ENCODE measurements at regions not wholly inside any gene's neighbourhood (a gene's known extent, or its start where the extent isn't known, plus 50 kb on each side); places are given as distances from the start of the nearest gene placed in this dataset.

GRCh38 chr13:103941506-103942140, 875.4 kb upstream of the SLC10A2 start:
- peak in 1 of 2 donors; percentile 36 for DNase-seq (ENCODE audit: low read depth in 1 of 2, low spot score in 1 of 2)
- H3K9me3 ChIP-seq (ENCODE audit: low read depth), result no peaks in the 10 kb centered on the region
- no peaks in the 10 kb centered on the region for H3K27me3 ChIP-seq
- TF ChIP-seq CTCF (IDR thresholded peaks at IDR 0.05; ENCODE audit: low read depth, low read length), result no peak
- no peak overlapping the region for H3K4me3 ChIP-seq
- no peaks in the 10 kb centered on the region for H3K36me3 ChIP-seq
- no peak overlapping the region for H3K27ac ChIP-seq
- no peaks in the 10 kb centered on the region for H3K4me1 ChIP-seq (ENCODE audit: low read depth)

GRCh38 chr13:103935117-103935516, 868.9 kb upstream of the SLC10A2 start:
- H3K36me3 ChIP-seq, result no peaks in the 10 kb centered on the region
- TF ChIP-seq CTCF (IDR thresholded peaks at IDR 0.05; ENCODE audit: low read depth, low read length), result no peak
- H3K27ac ChIP-seq, result no peak overlapping the region
- DNase-seq (ENCODE audit: low read depth in 1 of 2, low spot score in 1 of 2), result no peak
- H3K9me3 ChIP-seq (ENCODE audit: low read depth), result no peaks in the 10 kb centered on the region
- H3K4me3 ChIP-seq, result no peak overlapping the region
- H3K4me1 ChIP-seq (ENCODE audit: low read depth), result no peaks in the 10 kb centered on the region
- no peaks in the 10 kb centered on the region for H3K27me3 ChIP-seq

- Histone ChIP-seq H3K36me3 (no peaks in the 10 kb centered on the region), H3K27ac (no peak overlapping the region), H3K4me3 (no peak overlapping the region), H3K27me3 (no peaks in the 10 kb centered on the region), H3K4me1 (ENCODE audit: low read depth) (no peaks in the 10 kb centered on the region), H3K9me3 (ENCODE audit: low read depth) (no peaks in the 10 kb centered on the region)
- no peak for DNase-seq (ENCODE audit: low read depth in 1 of 2, low spot score in 1 of 2)
- no peak for TF ChIP-seq CTCF (IDR thresholded peaks at IDR 0.05; ENCODE audit: low read depth, low read length)
Measured at GRCh38 chr13:103931885-103932284, 865.7 kb upstream of the SLC10A2 start.

GRCh38 chr13:103931331-103931845, 865.2 kb upstream of the SLC10A2 start:
- no peaks in the 10 kb centered on the region for H3K27me3 ChIP-seq
- no peak for TF ChIP-seq CTCF (IDR thresholded peaks at IDR 0.05; ENCODE audit: low read depth, low read length)
- H3K4me3 ChIP-seq, result no peak overlapping the region
- H3K36me3 ChIP-seq, result no peaks in the 10 kb centered on the region
- H3K27ac ChIP-seq, result no peak overlapping the region
- no peak for DNase-seq (ENCODE audit: low read depth in 1 of 2, low spot score in 1 of 2)
- H3K9me3 ChIP-seq (ENCODE audit: low read depth), result no peaks in the 10 kb centered on the region
- no peaks in the 10 kb centered on the region for H3K4me1 ChIP-seq (ENCODE audit: low read depth)

- no peaks in the 10 kb centered on the region for H3K9me3 ChIP-seq (ENCODE audit: low read depth)
- H3K36me3 ChIP-seq, result no peaks in the 10 kb centered on the region
- no peak overlapping the region for H3K4me3 ChIP-seq
- TF ChIP-seq CTCF (IDR thresholded peaks at IDR 0.05; ENCODE audit: low read depth, low read length), result no peak
- H3K27me3 ChIP-seq, result no peaks in the 10 kb centered on the region
- no peak for DNase-seq (ENCODE audit: low read depth in 1 of 2, low spot score in 1 of 2)
- H3K27ac ChIP-seq, result no peak overlapping the region
- no peaks in the 10 kb centered on the region for H3K4me1 ChIP-seq (ENCODE audit: low read depth)
Measured at GRCh38 chr13:103926118-103926517, 859.9 kb upstream of the SLC10A2 start.

All from cardiac muscle cell (in vitro differentiated cells and primary cell).